ENCODE measurements at regions not wholly inside any gene's neighbourhood (a gene's known extent, or its start where the extent isn't known, plus 50 kb on each side); places are given as distances from the start of the nearest gene placed in this dataset.

DNA sequence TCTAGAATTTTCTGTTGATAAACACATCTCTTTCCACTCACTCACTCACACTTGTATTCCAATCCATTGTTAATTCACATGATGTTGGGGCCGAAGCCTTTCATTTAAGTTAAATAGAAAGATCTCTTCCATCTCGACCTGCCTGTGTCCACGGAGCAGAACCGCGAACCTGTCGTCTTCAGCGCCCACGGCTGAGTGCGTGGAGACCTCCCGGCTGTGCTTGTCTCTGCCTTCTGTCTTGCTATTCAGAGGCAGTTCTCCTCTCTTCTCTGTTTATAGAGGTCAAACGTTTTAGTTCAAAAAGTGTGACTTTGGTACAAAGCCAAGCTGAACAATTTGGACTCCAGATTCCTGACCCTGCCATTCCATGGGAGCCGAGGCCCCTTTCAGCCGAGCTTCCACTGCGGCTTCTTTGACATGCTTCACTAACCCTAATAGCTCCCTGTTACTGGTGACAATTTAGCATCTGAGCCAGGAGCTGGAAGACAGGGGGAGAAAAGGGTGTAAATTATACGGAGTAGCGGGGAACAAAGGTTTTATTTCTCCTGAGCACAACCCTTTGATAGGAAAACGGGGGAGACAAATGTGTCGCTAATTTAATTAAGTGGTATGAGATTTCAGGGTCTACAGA is 314.4 kb upstream of the IRX4 start:
- DNase-seq = no peak

GRCh38 chr5:2196416-2196815 is 313.7 kb upstream of the IRX4 start:
- no peak for DNase-seq

GRCh38 chr5:2194949-2195348 is 312.2 kb upstream of the IRX4 start:
- no peak for DNase-seq

DNA sequence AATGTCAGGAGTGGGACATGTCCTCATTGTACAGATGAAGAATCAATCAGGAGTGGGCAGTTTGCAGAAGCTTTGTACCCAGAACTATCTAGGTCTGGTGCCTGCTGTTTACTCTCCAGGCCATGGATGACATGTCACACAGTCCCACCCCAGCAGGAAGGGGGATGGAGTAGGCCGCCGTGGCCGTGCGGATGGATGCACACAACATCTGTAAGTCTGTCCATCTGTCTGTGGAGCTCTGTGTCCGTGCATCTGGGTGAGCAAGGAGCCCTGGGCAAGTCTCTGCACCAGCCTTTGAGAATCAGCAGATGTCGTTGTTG is 311.5 kb upstream of the IRX4 start:
- no peak for DNase-seq

- DNase-seq = no peak
Observed at GRCh38 chr5:2193542-2194235, 311.0 kb upstream of the IRX4 start.

DNA sequence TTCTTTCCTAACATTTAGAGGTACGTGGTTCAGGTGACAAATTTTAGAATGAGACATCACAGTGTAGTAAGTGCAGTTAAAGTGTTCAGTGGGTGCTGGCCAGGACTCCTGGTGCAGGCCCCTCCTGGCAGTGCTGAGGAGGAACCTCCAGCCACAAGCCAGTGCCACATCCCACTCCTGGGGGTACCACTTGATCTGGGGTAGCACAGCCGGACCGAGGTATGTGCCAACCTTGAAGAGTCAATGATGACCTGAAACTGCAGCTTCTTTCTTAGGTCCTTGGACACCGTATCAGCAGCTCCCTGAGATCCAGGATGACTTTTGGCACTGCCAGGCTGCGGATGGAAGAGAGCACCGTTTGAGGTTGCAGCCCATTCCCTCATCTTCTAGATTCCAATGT is 310.4 kb upstream of the IRX4 start:
- DNase-seq = no peak

GRCh38 chr5:2192496-2192895 is 309.8 kb upstream of the IRX4 start:
- no peak for DNase-seq

GRCh38 chr5:2191972-2192371 is 309.2 kb upstream of the IRX4 start:
- DNase-seq = no peak

- DNase-seq = no peak
Observed at GRCh38 chr5:2190549-2190948, 307.8 kb upstream of the IRX4 start.

DNA sequence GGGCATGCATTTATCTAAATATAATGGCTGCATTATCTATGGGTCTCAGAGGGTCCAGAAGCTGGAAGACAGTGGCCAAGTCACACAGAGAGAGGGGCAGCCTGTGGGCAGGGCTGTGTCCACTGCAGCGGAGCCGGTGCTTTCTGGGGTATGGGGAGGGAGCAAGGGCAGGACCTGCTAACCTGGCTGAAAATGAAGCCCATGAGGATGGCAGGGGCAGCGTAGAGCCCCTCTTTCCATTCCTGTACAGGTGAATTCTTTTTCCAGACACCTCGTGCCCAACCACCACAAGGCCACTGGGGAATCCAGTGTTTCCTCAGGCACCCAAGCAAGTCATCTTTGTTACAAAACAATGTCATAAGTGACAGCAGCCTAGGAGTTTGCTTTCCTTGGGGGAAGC is 305.9 kb upstream of the IRX4 start:
- no peak for DNase-seq

DNA sequence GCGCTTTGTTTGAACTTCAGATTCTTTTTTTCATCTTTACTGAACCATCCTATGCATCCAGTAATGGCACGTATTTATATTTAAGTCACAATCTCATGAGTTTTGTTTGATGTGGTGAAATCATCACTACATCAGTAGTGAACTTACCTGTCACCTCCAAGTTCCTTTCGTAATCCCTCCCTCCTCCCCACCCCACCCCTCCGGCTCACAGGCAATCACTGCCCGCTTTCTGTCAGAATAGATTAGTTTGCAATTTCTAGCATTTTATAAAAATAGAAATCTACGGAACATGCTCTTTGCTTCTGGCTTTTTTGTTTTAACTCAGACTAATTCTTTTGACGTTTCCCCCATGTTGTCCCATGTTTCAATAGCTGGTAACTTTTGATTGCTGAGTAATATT is 305.4 kb upstream of the IRX4 start:
- no peak for DNase-seq

DNA sequence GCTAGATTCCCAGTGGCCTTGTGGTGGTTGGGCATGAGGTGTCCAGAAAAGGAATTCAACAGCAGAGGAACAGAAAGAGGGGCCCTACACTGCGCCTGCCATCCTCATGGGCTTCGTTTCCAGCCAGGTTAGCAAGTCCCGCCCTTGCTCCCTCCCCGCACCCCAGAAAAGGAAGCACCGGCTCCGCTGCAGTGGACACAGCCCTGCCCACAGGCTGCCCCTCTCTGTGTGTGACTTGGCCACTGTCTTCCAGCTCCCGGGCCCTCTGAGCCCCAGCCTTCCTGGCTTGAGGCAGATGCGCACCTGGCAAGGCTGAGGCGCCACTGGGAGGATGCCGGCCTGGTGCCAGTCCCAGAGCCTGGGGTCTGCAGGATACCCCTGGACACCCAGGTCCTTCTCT is 305.0 kb upstream of the IRX4 start:
- no peak for DNase-seq

GRCh38 chr5:2187156-2187555 is 304.4 kb upstream of the IRX4 start:
- DNase-seq = no peak

DNA sequence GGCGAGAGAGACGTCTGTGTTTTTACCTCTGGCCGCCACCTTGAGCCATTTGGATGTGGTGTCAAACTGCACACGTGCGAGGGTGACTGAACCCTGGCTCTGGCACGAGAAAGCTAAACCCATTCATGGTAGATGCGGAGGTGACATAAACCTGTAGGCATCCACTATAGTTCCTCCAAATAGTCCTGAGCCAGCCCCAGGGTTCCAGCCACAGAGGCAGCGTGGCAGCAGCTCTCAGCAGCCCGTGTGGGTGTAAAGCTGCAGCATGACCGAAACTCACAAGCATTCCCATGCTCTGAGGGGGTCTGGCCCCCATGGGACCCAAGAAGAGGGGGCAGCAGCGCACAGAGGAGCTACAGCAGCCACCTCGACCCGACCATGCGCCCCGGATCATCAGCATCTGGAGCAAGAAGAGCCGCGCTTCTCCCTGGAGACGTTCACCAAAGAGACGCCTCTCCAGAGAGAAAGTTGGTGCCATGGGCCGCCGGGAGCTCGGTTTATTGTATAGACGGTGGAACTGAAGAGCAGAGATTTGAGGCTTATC is 303.8 kb upstream of the IRX4 start:
- DNase-seq = no peak

DNA sequence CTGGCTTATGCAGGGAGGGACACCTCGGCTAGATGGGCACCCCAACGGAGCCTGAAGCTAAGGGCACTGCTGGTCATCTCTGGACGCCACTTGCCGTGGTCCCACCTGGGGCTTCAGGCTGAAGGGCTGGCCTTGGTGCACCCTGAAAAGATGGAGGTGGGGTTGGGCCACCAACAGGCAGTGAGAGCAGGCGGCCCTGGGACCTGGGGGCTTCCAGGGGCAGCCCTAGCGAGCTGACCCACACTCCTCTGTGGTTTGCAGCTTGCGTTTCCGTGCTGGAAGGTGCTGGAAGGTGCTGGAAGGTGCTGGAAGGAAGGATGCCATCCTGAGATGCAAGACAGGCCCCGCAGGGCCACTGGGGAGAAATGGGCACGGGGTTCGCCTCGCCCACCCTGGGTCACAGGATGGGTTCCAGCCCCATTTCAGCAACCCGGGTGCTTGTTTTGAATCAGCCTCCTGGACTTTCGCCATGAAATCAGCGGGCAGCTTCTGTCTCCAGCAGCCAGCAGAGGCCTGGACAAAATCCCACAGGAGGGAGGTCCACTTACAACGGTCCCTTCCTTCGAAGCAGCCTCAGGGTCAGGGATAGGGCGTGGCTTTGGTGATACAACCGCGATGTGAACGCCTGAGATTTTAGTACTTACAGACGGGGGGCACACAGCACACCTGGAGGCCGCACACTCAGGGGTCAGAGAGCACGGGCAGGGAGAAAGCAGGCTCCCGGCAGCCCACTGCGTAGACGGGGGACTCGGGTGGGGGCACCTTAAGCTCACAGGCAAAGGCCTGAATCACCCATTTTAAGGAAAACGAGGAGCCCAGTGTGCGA is 303.1 kb upstream of the IRX4 start:
- DNase-seq = no peak

GRCh38 chr5:2184563-2185540 is 302.1 kb upstream of the IRX4 start:
- DNase-seq = no peak

- DNase-seq = no peak
Observed at GRCh38 chr5:2184026-2184366, 301.3 kb upstream of the IRX4 start.

- DNase-seq = no peak
Observed at GRCh38 chr5:2183154-2184025, 300.7 kb upstream of the IRX4 start.

GRCh38 chr5:2182020-2182419 is 299.3 kb upstream of the IRX4 start:
- DNase-seq = no peak

GRCh38 chr5:2181557-2181956 is 298.8 kb upstream of the IRX4 start:
- no peak for DNase-seq

- no peak for DNase-seq
Observed at GRCh38 chr5:2181149-2181548, 298.4 kb upstream of the IRX4 start.

DNA sequence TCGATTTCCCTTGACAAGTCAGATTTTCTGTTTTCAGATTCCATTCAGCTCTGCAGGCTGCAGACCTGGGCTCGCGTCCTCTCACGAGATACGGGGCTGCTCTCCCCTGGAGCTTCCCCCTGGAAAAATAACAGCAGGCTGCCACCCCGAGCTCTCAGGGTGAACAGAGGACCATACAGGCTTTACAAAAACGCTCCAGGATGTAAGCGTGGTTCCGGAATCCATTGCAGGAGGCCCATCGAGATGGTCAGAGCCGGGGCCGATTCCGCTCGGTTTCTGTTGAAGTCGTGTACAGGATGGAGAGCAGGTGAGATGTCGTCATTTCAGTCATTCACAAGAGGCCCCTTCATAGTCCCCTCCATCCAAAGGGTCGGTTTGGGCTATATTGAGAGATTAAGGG is 297.7 kb upstream of the IRX4 start:
- no peak for DNase-seq

All from NCI-H510A (cell line).